ENCODE measurements at regions not wholly inside any gene's neighbourhood (a gene's known extent, or its start where the extent isn't known, plus 50 kb on each side); places are given as distances from the start of the nearest gene placed in this dataset.

- peak; percentile 27 for DNase-seq (ENCODE audit: low read depth)
- TF ChIP-seq CTCF (IDR thresholded peaks at IDR 0.05; ENCODE audit: control insufficient read depth, insufficient read depth, low read depth, low read length, missing control alignments): no peak
- no peak overlapping the region for H3K4me3 ChIP-seq (ENCODE audit: control insufficient read depth, low read depth, low read length)
Observed at GRCh38 chr7:91683823-91684222, 196.7 kb downstream of the MTERF1 start.

GRCh38 chr7:91685544-91685943 lies 195.0 kb downstream of the MTERF1 start:
- no peak overlapping the region for H3K4me3 ChIP-seq (ENCODE audit: control insufficient read depth, low read depth, low read length)
- peak; percentile 35 for DNase-seq (ENCODE audit: low read depth)
- no peak for TF ChIP-seq CTCF (IDR thresholded peaks at IDR 0.05; ENCODE audit: control insufficient read depth, insufficient read depth, low read depth, low read length, missing control alignments)

- H3K4me3 ChIP-seq (ENCODE audit: control insufficient read depth, low read depth, low read length): no peak overlapping the region
- DNase-seq (ENCODE audit: low read depth): no peak
- no peak for TF ChIP-seq CTCF (IDR thresholded peaks at IDR 0.05; ENCODE audit: control insufficient read depth, insufficient read depth, low read depth, low read length, missing control alignments)
Observed at GRCh38 chr7:91690541-91691070, 189.9 kb downstream of the MTERF1 start.

GRCh38 chr7:91691865-91692264 lies 188.6 kb downstream of the MTERF1 start:
- H3K4me3 ChIP-seq (ENCODE audit: control insufficient read depth, low read depth, low read length): no peak overlapping the region
- no peak for DNase-seq (ENCODE audit: low read depth)
- no peak for TF ChIP-seq CTCF (IDR thresholded peaks at IDR 0.05; ENCODE audit: control insufficient read depth, insufficient read depth, low read depth, low read length, missing control alignments)

- no peak for TF ChIP-seq CTCF (IDR thresholded peaks at IDR 0.05; ENCODE audit: control insufficient read depth, insufficient read depth, low read depth, low read length, missing control alignments)
Observed at GRCh38 chr7:91692800-91693199, 187.7 kb downstream of the MTERF1 start.

GRCh38 chr7:91694351-91694841 lies 186.1 kb downstream of the MTERF1 start:
- DNase-seq (ENCODE audit: low read depth): no peak
- H3K4me3 ChIP-seq (ENCODE audit: control insufficient read depth, low read depth, low read length): no peak overlapping the region
- TF ChIP-seq CTCF (IDR thresholded peaks at IDR 0.05; ENCODE audit: control insufficient read depth, insufficient read depth, low read depth, low read length, missing control alignments): no peak

More at GRCh38 chr7:91692800-91693199, 187.7 kb downstream of the MTERF1 start:
- no peak overlapping the region for H3K4me3 ChIP-seq (ENCODE audit: control insufficient read depth, low read depth, low read length)
- DNase-seq (ENCODE audit: low read depth): no peak

Data from AG09309 (cell line).